ENCODE measurements at regions not wholly inside any gene's neighbourhood (a gene's known extent, or its start where the extent isn't known, plus 50 kb on each side); places are given as distances from the start of the nearest gene placed in this dataset.
A peak's percentile ranks its signal among the peaks of the same experiment; 100 is the strongest.

DNA sequence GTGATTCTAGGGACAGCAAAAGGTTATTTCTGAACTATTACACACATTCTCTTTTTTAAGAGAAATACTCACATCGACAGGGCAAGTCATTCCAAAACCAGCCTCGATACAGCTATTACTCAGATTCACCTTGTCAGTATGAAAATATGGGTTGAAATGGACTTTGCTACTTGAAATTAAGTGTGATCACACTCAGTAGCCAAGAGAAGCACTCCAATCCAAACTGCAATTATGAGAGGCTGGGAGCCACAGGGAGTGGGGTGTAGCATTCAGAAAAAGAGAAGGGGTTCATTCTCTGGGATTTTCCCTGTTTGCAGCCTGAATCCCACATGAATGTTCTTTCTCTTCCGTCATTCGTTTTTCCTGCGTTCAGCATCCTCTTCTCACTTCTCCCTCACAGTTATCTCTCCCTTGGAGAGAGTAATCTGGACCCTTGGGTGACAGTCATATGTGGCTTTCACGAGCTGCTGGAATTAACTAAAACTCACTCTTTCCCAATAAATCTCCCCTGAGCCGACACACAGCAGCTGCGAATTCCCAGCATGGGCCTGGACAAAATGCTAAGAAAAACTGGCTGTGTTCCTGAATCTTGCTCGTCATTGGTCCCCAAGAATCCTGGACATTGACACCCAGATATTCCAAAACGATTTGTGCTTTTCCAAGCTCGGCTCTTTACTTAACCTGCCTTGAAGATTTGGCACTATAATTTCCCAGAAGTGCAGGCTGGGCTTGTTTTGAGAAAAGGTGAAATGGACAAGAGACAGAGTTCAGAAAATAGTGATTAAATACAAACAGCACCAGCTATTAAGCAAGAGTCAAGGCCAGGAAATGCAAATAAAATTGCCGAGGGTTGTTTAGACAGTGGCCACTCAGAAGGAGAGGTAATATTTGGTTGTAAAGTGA lies 199.5 kb upstream of the PLEKHG7 start:
- H3K9me3 Mint-ChIP-seq (ENCODE audit: low read depth) = no peaks in the 10 kb centered on the region
- peak overlapping the region; percentile 85 for H3K27ac Mint-ChIP-seq
- H3K36me3 Mint-ChIP-seq = peaks cover 2% of the 10 kb centered on the region
- peak; percentile 67 for DNase-seq
- H3K27me3 Mint-ChIP-seq = no peaks in the 10 kb centered on the region
- CTCF ChIA-PET = interaction anchor here (0.9 to 3.1 kb wide), 14 partner anchors 8 to 471 kb away, joined by 3 to 8 read pairs (median 3); partner anchors contain the start of gene BTG1
- peak; percentile 74 for ATAC-seq
- H3K4me3 Mint-ChIP-seq = no peak overlapping the region
- H3K4me1 Mint-ChIP-seq = peaks cover 38% of the 10 kb centered on the region

DNA sequence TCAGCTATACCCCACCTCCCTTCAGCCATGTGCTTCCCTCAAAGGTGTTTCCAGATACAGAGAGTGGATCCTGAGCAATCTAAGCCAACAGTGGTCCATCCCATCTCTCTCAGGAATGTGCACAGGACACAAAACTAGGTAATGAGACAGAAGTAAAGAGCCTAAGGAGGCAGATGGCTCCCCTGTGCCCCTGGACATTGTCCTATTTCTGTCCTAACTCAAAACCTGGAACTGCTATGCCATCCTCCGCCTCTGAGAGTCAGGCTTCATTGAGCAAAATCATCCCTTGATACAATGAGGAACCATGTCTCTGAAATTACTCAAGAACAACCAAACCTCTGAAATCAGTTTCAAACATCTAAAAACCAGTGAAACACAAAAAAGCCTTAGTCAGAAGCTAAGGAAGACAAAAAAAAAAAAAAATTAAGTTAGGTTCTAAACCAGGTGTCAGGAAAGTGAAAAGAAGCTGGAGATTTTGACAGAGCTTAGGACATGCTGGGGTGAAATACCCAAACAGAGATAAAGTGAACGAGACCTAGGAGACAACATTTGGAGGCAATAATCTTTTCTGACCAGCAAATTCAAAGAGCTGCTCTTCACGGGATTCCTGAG lies 200.3 kb upstream of the PLEKHG7 start:
- peaks cover 38% of the 10 kb centered on the region for H3K4me1 Mint-ChIP-seq
- H3K36me3 Mint-ChIP-seq = peaks cover 2% of the 10 kb centered on the region
- peak overlapping the region; percentile 85 for H3K27ac Mint-ChIP-seq
- peak; percentile 41 for DNase-seq
- H3K27me3 Mint-ChIP-seq = no peaks in the 10 kb centered on the region
- ATAC-seq = peak; percentile 59
- no peak overlapping the region for H3K4me3 Mint-ChIP-seq
- CTCF ChIA-PET = interaction anchor here (0.6 to 3.1 kb wide), 12 partner anchors 8 to 472 kb away, joined by 3 to 8 read pairs (median 3); partner anchors contain the start of gene BTG1
- no peaks in the 10 kb centered on the region for H3K9me3 Mint-ChIP-seq (ENCODE audit: low read depth)

DNA sequence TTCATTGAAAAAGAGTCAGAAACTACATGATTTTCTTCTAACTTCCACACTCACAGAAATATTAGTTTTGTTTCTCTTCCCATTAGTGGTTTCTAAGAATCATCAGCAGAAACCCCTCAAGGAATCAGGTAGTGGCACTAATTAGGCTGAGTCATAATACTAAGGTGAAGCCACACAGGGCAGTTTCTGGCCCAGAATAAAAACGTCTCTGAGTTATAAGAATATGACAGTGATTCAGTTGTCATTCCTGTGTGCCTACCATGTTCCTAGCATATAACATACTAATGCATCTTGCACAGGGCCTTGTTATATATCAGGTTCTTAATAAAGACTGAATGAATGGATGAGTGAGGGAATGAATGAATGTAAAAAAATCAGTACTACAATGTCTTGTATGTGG lies 206.0 kb upstream of the PLEKHG7 start:
- Mint-ChIP-seq H3K27ac (no peak overlapping the region), H3K4me1 (peaks cover 17% of the 10 kb centered on the region), H3K36me3 (peaks cover 2% of the 10 kb centered on the region), H3K27me3 (no peaks in the 10 kb centered on the region), H3K9me3 (ENCODE audit: low read depth) (peaks cover under 1% of the 10 kb centered on the region), H3K4me3 (no peak overlapping the region)
- ATAC-seq (no peak), DNase-seq (no peak)
- CTCF ChIA-PET = no interaction called here

- Mint-ChIP-seq H3K27ac (no peak overlapping the region), H3K36me3 (peaks cover 6% of the 10 kb centered on the region), H3K9me3 (ENCODE audit: low read depth) (peaks cover 3% of the 10 kb centered on the region), H3K4me3 (no peak overlapping the region), H3K27me3 (no peaks in the 10 kb centered on the region), H3K4me1 (peaks cover 14% of the 10 kb centered on the region)
- ATAC-seq = no peak
- CTCF ChIA-PET = interaction anchor here (1.5 to 2.4 kb wide), 2 partner anchors 11 to 87 kb away, joined by 6 read pairs; no protein-coding TSS in a partner anchor
- no peak for DNase-seq
Observed at GRCh38 chr12:92495108-92495507, 207.7 kb upstream of the PLEKHG7 start.

DNA sequence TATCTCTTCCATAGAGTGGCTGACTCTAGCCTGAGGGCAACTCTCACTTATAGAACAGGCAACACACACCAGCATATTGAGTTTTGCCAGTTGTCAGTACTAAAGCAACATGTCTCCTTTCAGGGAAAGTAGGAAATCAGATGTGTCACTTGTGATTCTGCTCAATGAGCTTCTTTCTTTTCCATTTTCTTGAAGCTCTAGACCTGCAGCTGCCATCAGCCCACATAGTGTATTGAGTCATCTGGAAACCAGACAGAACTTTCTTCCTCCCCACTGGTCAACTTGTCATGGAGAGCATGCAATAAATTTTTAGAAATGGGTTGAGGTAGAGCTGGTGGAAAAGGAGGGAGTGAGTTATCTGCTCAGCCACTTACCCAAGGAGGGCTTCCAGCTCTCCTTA lies 209.0 kb upstream of the PLEKHG7 start:
- DNase-seq = no peak

DNA sequence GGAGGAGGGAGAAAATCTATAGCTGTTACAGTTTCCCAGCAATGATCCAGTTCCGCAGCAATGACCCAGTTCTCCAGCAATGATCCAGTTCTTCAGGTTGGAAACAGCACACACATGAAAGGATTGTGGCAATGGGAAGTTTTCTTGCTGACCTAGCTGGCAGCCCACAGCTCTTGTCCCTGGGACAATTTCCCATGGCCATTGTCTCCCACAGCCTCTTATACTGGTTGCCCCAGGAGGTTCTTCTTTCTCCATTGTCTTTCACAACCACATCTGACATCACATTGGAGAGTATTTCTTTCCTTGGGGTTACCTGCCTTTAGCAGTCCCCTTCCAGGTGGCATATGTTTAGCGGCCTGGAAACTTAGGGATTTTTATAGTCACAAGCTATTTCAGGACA lies 209.8 kb upstream of the PLEKHG7 start:
- no peak overlapping the region for H3K4me3 Mint-ChIP-seq
- H3K27ac Mint-ChIP-seq = no peak overlapping the region
- peaks cover 11% of the 10 kb centered on the region for H3K36me3 Mint-ChIP-seq
- no peak for ATAC-seq
- no peak for DNase-seq
- no peaks in the 10 kb centered on the region for H3K27me3 Mint-ChIP-seq
- CTCF ChIA-PET = interaction anchor here (2.4 kb wide), 1 partner anchor 85 kb away, joined by 6 read pairs; no protein-coding TSS in a partner anchor
- peaks cover 3% of the 10 kb centered on the region for H3K9me3 Mint-ChIP-seq (ENCODE audit: low read depth)
- H3K4me1 Mint-ChIP-seq = peaks cover 21% of the 10 kb centered on the region

More for the DNA sequence above, 209.0 kb upstream of the PLEKHG7 start:
- Mint-ChIP-seq H3K36me3 (peaks cover 11% of the 10 kb centered on the region), H3K27ac (no peak overlapping the region), H3K4me3 (no peak overlapping the region), H3K9me3 (ENCODE audit: low read depth) (peaks cover 3% of the 10 kb centered on the region), H3K27me3 (no peaks in the 10 kb centered on the region), H3K4me1 (peaks cover 17% of the 10 kb centered on the region)
- CTCF ChIA-PET = interaction anchor here (0.7 to 2.4 kb wide), 3 partner anchors 12 to 86 kb away, joined by 3 to 6 read pairs (median 6); no protein-coding TSS in a partner anchor
- ATAC-seq = no peak

DNA sequence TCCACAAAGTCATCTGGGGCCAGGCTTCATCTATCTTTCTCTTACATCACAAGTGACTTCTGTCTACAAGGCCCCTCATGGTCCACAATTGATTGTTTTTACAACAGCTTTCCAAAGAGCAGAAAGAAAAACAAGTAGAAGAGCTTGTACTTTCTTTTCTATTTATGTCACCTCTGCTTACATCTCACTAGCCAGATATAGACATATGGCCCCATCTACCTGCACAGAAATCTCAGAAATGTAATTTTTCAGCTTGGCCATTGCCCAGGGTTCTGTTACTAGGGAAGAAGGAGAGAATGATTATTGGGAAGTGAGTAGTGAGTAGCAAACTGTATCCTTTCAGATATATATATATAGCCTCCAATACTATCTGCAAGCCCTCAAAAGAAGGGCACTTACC lies 210.5 kb upstream of the PLEKHG7 start:
- CTCF ChIA-PET = interaction anchor here (0.6 kb wide), 1 partner anchor 10 kb away, joined by 3 read pairs; no protein-coding TSS in a partner anchor
- H3K9me3 Mint-ChIP-seq (ENCODE audit: low read depth) = peaks cover 3% of the 10 kb centered on the region
- H3K36me3 Mint-ChIP-seq = peaks cover 11% of the 10 kb centered on the region
- DNase-seq = no peak
- no peak for ATAC-seq
- H3K27me3 Mint-ChIP-seq = no peaks in the 10 kb centered on the region
- no peak overlapping the region for H3K4me3 Mint-ChIP-seq
- peaks cover 21% of the 10 kb centered on the region for H3K4me1 Mint-ChIP-seq
- H3K27ac Mint-ChIP-seq = no peak overlapping the region

DNA sequence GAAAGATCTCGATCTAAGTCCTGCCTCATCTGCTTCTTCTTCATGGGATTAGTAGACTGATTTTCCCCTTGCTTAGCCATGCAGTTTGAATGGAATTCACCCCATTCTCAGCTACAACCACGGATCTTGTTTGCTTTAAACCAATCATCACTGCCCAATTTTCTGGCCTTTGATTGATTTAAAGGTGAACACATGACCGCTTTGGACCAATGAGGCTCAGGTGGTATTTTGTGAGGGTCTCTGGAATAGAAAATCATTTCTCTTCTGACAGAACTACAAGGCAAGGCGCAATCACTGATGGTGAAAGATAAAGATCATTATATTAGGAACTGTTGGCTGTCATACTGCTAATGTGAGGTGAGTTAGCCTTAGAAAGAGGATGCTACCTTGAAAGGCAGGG lies 213.0 kb upstream of the PLEKHG7 start:
- Mint-ChIP-seq H3K36me3 (peaks cover 12% of the 10 kb centered on the region), H3K4me1 (peaks cover 18% of the 10 kb centered on the region), H3K4me3 (no peak overlapping the region), H3K27me3 (no peaks in the 10 kb centered on the region), H3K9me3 (ENCODE audit: low read depth) (peaks cover 3% of the 10 kb centered on the region), H3K27ac (no peak overlapping the region)
- no peak for DNase-seq
- ATAC-seq = no peak
- CTCF ChIA-PET = interaction anchor here (1.1 to 1.2 kb wide), 2 partner anchors 11 to 13 kb away, joined by 3 read pairs; no protein-coding TSS in a partner anchor

DNA sequence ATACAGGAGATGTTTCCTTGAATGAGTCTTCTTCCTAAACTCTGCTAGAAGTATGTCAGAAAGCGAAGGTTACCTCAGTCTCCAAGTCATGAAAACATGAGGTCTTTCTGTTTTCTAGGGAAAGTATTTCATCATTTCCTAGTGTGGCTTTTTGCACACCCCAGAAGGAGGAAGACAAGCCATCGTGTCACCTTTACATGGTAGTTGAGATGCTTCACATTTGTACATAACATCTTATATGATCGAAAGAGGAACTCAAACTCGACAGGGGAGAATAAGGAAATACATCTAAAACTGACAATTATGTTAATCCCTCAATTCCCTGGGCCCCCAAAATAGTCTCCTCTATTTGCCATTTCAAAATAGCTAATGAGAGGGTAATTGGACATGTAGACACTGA lies 214.1 kb upstream of the PLEKHG7 start:
- H3K4me1 Mint-ChIP-seq = peaks cover 15% of the 10 kb centered on the region
- H3K27ac Mint-ChIP-seq = no peak overlapping the region
- H3K36me3 Mint-ChIP-seq = peaks cover 12% of the 10 kb centered on the region
- H3K9me3 Mint-ChIP-seq (ENCODE audit: low read depth) = peaks cover 3% of the 10 kb centered on the region
- H3K27me3 Mint-ChIP-seq = no peaks in the 10 kb centered on the region
- CTCF ChIA-PET = interaction anchor here (1.0 to 1.2 kb wide), 2 partner anchors 10 to 11 kb away, joined by 3 read pairs; no protein-coding TSS in a partner anchor
- DNase-seq (no peak), ATAC-seq (no peak)
- H3K4me3 Mint-ChIP-seq = no peak overlapping the region

DNA sequence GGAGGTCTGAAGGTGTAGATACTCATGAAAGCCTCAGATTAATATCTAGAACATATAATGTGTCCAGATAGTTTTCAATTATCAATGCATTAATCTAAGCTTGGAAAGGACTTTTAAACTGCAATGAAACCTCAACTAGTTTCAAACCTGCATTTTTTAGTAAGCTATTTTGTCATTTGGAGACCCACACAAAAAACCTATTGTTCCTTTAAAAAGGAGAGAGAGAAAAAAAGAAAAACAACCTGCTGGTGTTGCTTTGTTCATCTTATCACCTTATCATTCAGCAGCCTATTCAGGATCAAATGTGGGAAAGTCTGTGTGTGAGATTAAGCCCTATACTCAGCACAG lies 215.7 kb upstream of the PLEKHG7 start:
- Mint-ChIP-seq H3K4me3 (no peak overlapping the region), H3K27ac (no peak overlapping the region), H3K9me3 (ENCODE audit: low read depth) (peaks cover 3% of the 10 kb centered on the region), H3K27me3 (no peaks in the 10 kb centered on the region), H3K4me1 (peaks cover 11% of the 10 kb centered on the region), H3K36me3 (peaks cover 14% of the 10 kb centered on the region)
- CTCF ChIA-PET = no interaction called here
- DNase-seq (no peak), ATAC-seq (no peak)

DNA sequence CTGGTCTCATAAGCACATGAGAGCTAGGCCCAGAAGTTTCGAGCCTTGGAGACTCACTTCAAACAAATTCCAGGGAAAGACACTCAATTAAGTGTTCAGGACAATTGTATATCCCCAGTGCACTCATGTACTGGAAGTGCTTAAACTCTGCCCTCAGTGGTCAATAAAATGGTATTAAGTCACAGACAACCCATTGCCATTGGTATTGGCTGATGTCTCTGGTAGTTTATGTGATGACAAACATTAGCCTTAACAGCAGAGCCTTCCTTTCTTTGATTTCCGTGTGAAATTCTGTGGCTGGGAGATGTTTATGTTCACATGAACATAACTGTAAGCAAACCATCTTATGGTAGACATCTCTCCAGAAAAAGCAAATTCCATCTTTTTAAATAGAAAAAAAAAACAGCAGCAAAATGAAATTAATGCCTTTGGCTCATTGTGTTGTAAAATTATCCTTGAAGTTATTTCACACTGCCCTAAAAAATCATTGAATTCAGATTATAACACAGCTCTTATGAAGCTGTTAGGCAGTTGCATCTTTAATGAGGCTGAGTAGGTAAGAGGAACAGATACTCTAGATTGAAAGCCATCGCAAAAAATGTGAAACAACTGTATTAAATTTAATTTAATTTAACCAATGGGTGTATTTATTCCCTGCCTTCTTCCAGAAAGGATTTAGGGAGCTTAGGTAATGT lies 216.2 kb upstream of the PLEKHG7 start:
- DNase-seq = no peak
- Mint-ChIP-seq H3K36me3 (peaks cover 12% of the 10 kb centered on the region), H3K4me3 (no peak overlapping the region), H3K27me3 (no peaks in the 10 kb centered on the region), H3K4me1 (peaks cover 11% of the 10 kb centered on the region), H3K9me3 (ENCODE audit: low read depth) (peaks cover under 1% of the 10 kb centered on the region), H3K27ac (no peak overlapping the region)
- CTCF ChIA-PET = interaction anchor here (0.5 kb wide), 1 partner anchor 348 kb away, joined by 3 read pairs; no protein-coding TSS in a partner anchor
- ATAC-seq = no peak

- no peaks in the 10 kb centered on the region for H3K27me3 Mint-ChIP-seq
- peaks cover 11% of the 10 kb centered on the region for H3K36me3 Mint-ChIP-seq
- DNase-seq (no peak), ATAC-seq (no peak)
- CTCF ChIA-PET = interaction anchor here (0.5 to 0.6 kb wide), 2 partner anchors 31 to 349 kb away, joined by 3 read pairs; no protein-coding TSS in a partner anchor
- H3K4me1 Mint-ChIP-seq = peaks cover 11% of the 10 kb centered on the region
- H3K9me3 Mint-ChIP-seq (ENCODE audit: low read depth) = no peaks in the 10 kb centered on the region
- H3K4me3 Mint-ChIP-seq = no peak overlapping the region
- H3K27ac Mint-ChIP-seq = no peak overlapping the region
Observed at GRCh38 chr12:92485351-92486348, 217.1 kb upstream of the PLEKHG7 start.

All from activated CD8-positive, alpha-beta memory T cell treated with anti-CD3 and anti-CD28 coated beads, Interleukin-2, amount 10 ng/mL, durations not matched to agents 7 days and 5 days (primary cell).